GM18520 (cell line): ENCODE measurements at regions not wholly inside any gene's neighbourhood (a gene's known extent, or its start where the extent isn't known, plus 50 kb on each side); places are given as distances from the start of the nearest gene placed in this dataset.
"Not testable (repeated sequence)": the region's sequence is repeated elsewhere in the genome, so short reads cannot be mapped to it uniquely, and the experiment has no call there.

Experiments used
- ATAC-seq: cut with Tn5 transposase; IDR thresholded peaks from one replicate; pipeline ENCODE4 v1.9.1; 2021; ENCODE audit not compliant: unreplicated experiment

GRCh38 chr3:194879126-194879877 lies 193.6 kb downstream of the FAM43A start:
- ATAC-seq: no peak

DNA sequence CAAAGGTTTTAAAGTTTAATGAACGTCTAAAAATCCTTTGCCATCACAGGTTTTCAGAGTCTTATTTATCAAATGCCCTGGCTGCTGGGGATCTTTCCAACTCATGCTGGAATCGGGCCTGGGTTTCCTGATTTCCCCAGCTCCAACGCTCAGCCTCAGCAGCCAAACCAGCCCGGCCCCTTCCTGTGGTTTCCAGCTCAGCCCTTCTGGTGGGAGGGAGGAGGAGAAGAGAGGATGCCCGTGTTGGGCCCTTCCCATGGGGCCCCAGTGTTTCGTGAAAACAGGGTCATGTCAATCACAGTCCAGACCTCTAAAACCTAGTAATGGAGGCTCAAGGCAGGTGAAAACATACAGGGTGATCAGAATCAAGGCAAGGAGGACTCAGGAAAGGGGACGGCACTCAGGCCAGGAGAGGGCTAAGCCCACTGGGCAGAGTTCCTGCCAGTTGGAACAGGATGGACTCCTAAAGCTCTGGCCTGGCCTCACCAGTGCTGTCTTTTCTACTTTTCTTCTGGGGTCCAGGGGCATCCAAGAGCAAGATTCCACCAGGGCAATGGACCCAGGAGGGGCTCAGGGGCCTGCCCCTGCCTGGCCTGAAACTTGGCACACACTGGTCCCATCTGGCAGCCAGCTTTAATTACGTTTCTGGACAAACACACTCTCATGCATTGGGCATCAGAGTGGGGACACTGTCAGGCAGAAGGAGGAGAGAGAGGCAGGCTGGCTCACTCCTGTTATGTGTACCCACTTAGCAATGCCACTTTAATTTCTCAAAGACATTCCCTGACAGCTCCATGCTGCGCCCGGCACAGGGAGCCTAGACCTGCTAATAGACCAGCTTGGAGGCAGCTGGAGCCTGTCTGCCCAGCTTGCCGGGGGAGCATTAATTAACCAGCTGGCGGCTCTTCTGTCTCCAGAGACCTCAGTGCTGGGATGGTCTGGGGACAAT lies 194.6 kb downstream of the FAM43A start:
- ATAC-seq: no peak

DNA sequence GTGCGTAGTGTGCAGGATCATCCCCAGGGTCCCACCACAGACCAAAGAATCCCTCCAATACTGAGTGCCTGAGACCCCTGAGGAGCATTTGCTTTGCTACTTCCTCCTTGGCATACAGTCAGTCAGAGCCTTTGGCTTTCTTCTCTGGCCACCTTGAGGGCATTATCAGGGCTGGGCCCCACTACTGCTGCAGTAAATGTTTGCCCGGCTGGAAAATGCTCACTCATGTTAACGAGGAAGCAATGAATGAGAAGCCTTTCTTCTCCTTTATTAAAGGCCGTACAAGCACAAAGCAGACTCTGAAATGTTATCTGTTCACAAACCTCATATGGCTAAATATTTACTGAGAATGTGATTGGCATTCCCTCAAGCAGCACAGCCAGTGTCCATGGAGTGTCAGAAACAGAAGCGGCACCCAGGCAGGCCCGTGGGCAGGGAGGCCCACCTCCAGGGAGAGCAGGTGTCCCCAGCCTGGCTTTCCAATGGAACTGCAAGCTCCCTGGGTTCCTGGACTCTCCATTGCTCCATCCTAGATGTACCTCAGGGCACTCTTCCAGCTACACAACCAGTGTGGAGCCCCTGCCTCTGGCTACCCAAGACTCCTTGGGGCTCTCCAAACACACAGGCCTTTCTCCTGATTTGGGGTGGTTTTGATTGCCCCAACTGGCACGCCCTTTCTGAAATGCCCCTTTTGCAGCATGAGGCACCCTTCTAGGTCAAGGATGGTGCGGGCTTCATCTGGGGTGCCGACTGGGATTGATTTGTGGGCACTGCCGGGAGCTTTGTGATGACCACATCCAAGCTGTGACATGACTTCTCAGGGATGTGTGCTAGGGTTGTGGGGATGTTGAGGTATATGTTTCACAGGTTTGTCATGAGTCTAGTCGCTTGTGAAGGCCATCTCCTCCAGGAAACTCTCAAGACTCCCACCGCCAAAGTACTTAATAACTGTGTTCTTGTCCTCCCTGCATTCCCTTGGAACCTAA lies 195.6 kb downstream of the FAM43A start:
- ATAC-seq: no peak

DNA sequence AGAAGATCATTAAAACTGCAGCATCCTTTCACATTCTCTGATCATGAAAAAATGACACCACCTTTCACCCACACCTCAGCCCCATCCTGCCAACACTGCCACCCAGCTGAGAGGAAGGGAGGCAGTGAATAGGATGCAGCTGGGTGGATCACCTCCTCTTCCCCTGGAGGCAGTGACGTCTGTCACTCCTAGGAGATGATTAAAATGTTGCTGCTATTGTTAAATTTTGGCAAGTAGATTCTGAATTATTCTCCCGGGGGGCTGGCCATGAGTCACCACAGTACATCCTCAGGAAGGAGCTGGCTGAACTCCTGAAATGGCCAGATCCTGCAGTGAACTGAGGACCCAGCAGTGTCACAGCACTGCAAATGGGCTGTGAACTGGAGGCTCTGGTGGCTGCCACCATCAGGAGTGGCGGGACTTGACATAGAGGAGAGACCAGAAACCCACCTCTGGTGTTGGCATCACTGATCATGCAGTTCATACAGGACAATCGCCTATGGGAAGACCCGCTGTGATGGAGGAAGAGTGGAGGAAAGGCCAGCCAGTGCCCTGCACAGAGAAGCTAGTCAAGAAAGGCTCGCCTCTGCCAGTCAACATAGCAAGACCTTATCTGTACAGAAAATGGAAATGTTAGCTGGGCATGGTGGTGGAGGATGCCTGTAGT lies 199.1 kb downstream of the FAM43A start:
- ATAC-seq: no peak

GRCh38 chr3:194885766-194886165 lies 200.1 kb downstream of the FAM43A start:
- no peak for ATAC-seq

DNA sequence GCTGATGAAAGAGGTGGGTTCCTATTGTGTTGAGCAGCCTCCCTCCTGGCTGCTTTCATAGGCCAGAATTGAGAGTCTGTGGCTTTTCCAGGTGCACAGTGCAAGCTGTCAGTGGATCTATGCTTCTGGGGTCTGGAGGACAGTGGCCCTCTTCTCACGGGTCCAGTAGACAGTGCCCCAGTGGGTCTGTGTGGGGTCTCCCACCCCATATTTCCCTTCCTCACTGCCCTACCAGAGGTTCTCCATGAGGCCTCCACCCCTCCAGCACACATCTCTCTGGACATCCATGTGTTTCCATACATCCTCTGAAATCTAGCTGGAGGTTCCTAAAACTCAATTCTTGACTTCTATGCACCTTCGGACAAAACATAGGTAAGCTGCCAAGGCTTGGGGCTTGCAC lies 201.2 kb downstream of the FAM43A start:
- ATAC-seq: no peak

- ATAC-seq: not testable (repeated sequence)
Observed at GRCh38 chr3:194888062-194888461, 202.4 kb downstream of the FAM43A start.

DNA sequence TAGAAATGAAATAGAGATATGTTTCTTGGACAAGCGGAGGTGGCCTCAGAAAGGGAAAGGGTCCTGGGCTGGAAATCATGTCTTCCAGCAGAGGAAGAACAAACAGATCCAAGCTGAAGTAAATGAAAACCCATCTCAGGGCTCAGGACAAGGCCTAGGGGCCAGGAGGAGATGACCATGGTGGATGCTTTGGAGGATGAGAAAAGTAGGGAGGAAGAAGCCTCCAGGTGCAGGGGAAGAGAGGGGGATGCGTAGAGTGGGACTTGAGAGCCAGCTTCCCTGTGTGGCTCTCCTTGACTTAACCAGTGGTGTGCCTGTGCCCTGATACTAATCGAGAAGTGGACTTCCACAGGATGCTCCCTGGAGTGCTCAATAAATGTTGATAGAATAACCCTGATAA lies 203.2 kb downstream of the FAM43A start:
- no peak for ATAC-seq

DNA sequence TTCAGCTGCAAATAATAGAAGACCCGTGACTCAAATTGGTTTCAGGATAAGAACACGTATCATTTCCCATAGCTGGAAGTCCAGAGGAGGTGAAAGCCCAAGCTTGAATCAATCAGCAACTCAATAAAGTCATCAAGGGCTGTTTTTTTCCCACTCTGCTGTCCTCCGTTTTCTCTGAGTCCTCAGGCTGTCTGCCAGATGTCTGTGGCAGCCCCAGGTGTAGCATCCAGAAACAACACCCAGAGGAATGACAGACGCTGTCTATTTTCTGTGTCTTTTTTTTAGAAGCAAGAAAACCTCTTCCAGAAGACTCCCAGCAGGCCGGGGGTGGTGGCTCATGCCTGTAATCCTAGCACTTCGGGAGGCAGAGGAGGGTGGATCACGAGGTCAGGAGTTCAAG lies 204.4 kb downstream of the FAM43A start:
- ATAC-seq: no peak

GRCh38 chr3:194893121-194893987 lies 207.7 kb downstream of the FAM43A start:
- no peak for ATAC-seq

- no peak for ATAC-seq
Observed at GRCh38 chr3:194894538-194894937, 208.9 kb downstream of the FAM43A start.

- ATAC-seq: no peak
Observed at GRCh38 chr3:194900854-194901522, 215.3 kb downstream of the FAM43A start.

GRCh38 chr3:194903447-194903846 lies 217.8 kb downstream of the FAM43A start:
- not testable (repeated sequence) for ATAC-seq

GRCh38 chr3:194904999-194905398 lies 219.3 kb downstream of the FAM43A start:
- ATAC-seq: not testable (repeated sequence)

GRCh38 chr3:194905696-194906095 lies 220.0 kb downstream of the FAM43A start:
- ATAC-seq: no peak

- ATAC-seq: no peak
Observed at GRCh38 chr3:194906229-194906629, 220.5 kb downstream of the FAM43A start.

DNA sequence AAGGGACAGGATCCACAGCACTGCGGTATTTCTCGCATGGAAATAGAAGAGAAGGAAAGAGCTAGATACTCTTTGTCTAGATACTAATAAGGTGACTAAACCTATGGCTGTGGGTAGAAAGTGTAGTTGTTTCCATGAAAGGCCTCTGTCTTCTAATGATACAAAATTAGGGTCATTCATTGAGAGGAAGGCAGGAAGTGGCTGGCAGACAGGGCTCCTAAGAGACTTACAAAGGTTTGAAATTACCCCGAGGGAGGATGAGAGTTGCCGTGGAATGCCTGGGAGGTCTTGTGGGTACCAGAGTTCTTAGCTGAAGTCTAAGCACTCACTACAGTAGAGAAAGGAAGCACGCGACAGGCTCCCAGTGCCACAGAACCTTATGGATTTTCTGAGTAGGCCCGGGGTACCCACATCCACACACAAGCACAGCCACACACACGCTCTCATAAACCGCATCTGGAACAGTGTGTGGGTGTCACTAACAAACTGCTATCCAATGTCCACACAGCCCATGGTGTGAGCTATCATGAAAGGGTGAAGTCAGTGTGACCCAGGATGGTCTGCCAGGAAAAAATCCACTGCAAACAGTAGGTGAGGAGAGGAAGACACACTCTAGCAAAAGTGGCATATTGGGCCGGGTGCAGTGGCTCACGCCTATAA lies 221.4 kb downstream of the FAM43A start:
- no peak for ATAC-seq

GRCh38 chr3:194907811-194908210 lies 222.1 kb downstream of the FAM43A start:
- ATAC-seq: no peak
